GM21515 (cell line): ENCODE measurements at regions not wholly inside any gene's neighbourhood (a gene's known extent, or its start where the extent isn't known, plus 50 kb on each side); places are given as distances from the start of the nearest gene placed in this dataset.

Source experiments
- ATAC-seq: cut with Tn5 transposase; IDR thresholded peaks from one replicate; pipeline ENCODE4 v1.9.1; 2021; ENCODE audit not compliant: unreplicated experiment

GRCh38 chr18:47602273-47602897 lies 328.1 kb downstream of the SMAD2 start:
- ATAC-seq = no peak

- ATAC-seq = no peak
These were observed 328.7 kb downstream of the SMAD2 start for GRCh38 chr18:47601581-47602272.

DNA sequence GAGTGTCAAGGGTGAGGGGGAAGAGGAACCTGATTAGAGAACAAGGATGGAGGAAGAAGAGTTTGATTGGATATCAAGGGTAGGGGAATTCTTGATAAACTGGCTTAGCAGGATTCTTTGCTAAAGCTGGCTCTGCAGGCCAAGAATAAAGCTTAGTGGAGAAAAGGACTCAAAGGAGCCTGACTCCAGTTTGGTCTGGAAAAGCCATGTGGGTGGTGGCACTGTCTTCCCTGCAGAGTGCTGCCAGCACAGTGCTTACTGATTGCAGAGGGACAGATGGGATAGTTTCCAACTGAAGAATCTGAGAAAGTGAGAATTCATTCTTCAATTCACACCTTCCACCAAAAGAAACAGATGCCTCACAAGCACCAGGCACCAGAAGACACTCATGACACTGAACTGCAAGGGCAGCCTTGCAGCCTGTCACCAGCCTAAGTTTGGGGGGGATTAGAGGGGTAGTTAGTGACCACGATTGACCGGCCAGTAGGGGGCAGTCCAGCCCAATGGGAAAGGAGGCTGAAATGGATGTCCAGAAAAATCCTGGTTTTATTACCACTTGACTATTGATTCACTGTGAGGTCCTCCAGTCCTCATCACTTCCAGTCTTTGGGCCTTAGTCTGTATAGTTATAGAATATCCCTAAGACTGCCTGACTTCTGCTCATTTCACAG lies 334.5 kb downstream of the SMAD2 start:
- no peak for ATAC-seq

GRCh38 chr18:47594621-47595086 lies 335.8 kb downstream of the SMAD2 start:
- ATAC-seq = no peak

GRCh38 chr18:47593744-47594472 lies 336.6 kb downstream of the SMAD2 start:
- ATAC-seq = no peak

DNA sequence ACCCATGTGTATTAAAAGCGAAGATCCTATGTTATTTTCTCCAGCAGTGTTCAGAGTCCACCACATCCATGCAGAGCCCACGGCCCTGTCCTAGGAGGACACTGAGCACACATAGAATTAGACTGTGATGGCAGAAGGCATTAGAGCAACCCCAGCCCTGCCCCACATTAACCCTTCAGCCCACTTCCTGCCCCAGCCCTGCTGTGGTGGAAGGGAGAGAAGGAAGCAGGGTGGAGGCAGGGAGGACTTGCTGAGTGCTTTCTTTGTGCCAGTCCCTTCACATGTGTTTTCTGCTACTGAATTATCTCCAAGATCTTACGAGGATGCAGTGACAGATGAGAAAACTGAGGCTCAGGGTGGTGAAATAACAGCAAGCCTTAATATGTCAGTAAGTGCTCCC lies 339.0 kb downstream of the SMAD2 start:
- ATAC-seq = no peak

DNA sequence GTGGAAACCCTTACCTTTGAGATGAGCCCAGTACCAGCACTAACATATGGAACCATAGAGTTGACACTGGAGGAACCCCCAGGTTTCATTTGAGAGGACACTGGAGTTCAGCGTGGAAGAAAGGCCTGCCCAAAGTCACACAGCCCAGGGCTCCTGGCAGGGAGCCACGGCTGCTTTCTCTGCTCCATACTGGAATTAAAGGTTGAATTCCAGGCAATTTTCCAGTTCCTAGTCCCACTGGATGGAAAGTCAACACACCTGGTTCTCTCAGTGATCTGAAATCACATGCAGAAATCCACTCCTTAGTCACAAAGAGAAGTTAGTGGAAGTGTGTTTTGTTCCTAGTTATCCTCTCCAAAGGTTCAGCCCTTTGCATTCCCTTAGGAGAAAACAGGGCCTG lies 336.1 kb upstream of the SKOR2 start:
- no peak for ATAC-seq

GRCh38 chr18:47586418-47587070 lies 335.1 kb upstream of the SKOR2 start:
- no peak for ATAC-seq

DNA sequence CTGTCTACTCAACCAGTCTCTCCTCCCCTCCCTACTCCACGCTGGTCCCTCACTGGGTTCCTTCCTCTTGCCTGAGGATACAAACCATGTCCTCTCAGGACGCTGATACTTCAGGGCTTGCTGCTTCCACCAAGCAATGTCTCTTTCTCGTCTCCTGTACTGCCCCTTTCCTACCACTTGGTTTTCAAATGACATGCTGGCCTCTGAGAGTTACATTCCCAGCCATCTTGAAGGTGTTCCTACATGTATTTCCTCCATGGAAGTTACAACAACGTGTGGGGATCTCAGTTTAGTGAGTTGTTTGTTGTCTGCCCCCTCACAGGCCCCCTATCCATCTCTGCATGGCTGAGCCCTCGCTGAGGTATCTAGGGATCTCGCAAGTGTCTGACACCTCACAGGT lies 334.5 kb upstream of the SKOR2 start:
- ATAC-seq = no peak

GRCh38 chr18:47585136-47585535 lies 333.7 kb upstream of the SKOR2 start:
- ATAC-seq = no peak

DNA sequence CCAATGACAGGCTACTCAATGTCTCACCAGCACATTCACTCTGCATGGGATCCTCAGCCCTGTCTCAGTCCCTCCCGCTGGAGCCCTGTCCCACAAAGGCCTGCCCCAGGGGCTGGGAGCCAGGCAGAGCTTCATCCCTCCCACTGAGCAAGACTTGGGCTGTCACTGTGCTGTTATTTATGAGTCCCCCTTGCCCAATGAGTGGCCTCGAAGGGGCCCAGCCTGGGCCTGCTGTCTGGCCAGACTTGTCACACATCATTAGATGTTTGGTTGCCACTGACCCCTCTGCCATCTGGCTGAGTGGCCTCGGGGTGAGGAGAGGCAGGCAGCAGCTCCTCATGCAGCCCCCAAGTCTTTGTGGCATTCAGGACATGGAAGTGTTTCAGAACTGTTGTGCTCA lies 330.6 kb upstream of the SKOR2 start:
- ATAC-seq = no peak

DNA sequence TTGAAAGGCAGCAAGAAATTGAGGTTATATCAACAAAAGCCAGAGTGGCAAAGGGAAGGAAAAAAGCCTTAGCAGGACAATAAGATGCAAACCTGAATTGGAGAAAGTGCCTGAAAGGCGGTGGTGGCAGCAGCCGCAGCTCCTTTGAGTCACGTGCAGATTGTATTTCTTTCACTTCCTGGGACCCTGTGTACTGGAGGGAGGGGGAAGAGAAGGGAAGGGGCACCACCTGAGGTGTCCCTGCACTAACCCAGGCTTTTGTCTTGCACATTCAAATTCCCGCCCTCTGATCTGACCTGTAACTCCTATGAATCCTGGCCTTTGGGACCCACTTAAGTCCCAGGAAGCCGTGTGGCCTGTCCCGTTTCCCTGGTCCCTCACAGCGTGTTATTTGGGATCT lies 326.1 kb upstream of the SKOR2 start:
- ATAC-seq = no peak

DNA sequence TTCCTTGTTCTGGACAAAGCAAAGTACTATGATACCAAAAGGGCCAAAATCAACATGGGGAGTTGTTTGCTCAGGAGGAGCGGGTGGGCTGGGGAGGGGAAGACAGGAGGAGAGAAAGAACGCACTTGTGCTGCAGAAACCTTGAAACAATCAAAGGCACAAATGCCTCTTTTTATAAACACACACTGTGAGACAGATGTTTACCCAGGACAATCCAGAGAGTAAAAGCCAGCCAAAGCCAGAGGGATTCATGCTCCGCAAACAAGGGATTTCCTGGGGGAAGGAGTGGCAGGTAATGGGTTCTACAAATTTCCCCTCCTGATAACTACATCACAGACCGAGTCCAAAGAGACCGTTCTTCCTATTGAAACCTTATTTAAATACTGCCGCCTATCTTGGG lies 323.5 kb upstream of the SKOR2 start:
- no peak for ATAC-seq

GRCh38 chr18:47571957-47572356 lies 320.5 kb upstream of the SKOR2 start:
- ATAC-seq = no peak

GRCh38 chr18:47566809-47567208 lies 315.3 kb upstream of the SKOR2 start:
- no peak for ATAC-seq

DNA sequence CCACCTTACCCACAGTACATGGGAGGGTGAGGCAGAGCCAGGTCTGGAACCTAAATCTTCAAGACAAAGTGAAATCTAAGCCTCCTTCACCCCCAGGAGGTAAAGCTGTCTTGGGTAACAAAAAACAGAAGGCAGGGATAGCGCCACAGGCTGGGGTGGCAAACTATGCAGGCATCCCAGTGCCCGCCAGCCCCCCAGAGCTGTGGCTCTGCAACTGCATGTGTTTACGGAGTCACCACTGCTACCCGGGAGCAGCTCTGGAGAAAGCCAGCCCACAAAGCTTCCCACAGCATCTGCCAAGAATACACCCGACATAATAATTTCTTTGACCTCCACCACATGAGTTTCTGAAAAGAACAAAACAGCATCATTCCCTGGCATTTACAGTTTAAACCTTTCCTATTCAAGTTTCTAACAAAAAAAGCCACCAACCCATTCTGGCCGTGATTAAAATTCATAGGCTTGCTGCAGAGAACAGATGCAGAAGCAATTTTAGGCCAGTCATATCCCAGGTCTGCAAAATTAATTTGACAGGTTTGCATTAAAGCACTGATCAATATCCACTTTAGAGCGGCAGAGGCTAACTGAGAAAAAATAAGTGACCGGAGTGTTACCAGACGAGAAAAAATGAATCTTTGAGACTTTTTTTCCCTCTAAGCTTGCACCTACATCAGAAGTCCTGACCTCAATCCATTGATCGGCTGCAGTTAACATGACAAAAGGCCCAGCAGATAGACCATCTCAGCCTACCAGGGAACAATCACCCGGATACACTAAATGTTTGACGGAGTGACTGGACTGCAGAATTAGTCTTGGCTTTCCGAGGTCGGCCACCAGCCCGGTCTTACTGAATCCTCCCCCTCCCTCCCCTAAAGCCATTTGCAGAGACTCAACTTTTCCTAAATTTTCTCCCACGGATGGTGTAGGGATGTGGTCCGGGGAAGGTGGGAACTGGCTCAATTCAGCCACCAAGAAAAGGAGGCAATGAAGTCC lies 309.6 kb upstream of the SKOR2 start:
- no peak for ATAC-seq

DNA sequence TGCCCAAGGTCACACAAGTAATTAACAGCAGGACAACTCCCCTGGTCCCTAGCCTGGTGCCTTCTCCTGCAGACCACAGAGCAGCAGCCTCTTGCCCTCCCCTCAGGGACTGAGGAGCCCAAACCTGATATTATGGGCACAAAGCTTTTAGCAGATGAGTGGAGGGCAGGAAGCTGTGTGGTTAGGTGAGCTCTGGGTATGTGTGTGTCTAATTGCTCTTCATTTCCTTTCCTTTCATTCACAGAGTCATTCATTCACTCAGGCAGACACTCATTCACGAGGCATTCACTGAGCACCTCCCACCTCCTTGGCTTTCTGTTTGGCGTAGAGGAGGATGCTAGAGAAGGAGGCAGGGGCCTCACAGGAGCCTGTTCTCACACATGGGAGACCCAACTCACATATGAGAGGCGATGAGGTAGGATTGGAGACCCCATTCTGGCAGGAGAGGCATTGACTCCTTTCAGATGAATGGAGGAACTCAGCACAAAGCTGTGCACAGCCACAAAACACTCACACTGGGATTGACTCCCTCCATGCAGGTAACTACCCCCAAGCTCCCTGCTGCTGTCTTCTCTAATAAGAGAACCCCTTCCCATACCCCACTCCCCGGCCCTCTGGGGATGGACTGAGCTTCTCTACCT lies 306.8 kb upstream of the SKOR2 start:
- no peak for ATAC-seq

DNA sequence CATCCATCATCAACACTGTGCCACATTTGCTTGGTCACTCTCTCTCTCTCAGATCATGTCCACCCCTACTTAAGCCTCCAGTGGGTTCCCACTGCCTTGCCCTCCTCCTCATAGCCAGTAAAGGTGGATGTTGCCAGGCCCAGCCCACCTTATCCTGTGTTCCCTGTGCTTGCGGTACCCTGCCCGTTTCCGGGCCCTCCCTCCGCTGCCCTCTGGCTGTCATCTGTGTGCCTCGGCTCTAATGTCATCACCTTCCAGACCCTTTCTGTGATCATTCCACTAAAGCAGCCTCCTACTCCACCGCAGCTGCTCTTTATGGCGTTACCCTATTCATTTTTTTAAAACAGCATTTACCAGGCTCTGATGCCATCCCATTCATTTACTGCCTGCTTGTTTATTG lies 305.7 kb upstream of the SKOR2 start:
- no peak for ATAC-seq

DNA sequence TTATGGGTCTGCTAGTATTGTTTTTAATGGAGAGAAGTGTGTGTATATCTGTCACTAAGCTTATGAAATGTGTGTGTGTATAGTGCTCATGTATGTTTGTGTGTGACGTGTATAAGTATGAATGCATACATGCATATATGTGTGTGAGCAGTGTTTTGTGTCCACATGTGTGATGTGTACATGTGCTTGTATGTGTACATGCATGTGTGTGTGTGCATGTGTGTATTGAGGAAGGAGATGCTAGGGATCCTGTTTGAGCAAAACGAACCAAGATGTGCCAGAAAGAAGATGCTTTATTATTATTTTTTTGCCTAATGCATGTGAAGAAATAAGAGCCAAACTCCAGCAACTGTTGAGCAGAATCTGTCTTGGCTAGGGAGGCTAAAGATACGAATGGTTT lies 301.3 kb upstream of the SKOR2 start:
- ATAC-seq = no peak
